ENCODE measurements at regions not wholly inside any gene's neighbourhood (a gene's known extent, or its start where the extent isn't known, plus 50 kb on each side); places are given as distances from the start of the nearest gene placed in this dataset.

DNA sequence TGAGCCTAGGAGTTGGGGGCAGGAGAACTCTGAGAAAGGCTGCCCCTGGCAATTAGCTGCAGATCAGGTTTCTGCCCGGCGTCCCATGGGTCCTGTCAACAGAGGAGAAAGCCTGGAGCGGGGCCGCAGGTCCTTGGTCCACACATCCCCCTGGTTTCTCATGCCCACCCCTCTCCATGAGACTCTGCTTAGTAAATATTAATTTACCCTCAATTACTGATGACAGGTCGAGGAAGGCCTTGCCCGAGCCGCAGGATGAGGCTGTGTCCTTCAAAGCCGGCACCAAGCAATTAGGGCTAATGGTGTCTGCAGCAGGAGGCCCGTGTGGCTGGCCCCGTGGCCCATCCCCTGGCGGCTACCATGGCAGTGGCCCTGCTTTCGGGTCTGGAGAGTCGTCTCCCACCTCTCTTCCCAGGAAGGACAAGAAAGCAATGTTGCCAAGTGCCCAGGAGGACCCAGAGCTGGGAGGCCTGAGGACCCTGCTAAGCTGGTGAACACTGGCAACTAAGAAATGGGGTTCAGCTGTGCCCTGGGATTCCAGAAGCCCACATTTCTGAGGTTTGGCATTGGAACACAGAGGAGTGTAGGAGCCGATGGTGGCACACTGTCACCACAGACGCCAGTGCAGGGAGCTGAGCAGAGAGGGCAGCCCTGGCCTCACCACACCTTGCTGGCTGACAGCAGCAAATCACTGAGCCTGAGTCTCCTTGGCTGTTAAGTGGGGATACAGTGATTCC lies 114.6 kb downstream of the CPZ start:
- TF ChIP-seq, protein P1, sequence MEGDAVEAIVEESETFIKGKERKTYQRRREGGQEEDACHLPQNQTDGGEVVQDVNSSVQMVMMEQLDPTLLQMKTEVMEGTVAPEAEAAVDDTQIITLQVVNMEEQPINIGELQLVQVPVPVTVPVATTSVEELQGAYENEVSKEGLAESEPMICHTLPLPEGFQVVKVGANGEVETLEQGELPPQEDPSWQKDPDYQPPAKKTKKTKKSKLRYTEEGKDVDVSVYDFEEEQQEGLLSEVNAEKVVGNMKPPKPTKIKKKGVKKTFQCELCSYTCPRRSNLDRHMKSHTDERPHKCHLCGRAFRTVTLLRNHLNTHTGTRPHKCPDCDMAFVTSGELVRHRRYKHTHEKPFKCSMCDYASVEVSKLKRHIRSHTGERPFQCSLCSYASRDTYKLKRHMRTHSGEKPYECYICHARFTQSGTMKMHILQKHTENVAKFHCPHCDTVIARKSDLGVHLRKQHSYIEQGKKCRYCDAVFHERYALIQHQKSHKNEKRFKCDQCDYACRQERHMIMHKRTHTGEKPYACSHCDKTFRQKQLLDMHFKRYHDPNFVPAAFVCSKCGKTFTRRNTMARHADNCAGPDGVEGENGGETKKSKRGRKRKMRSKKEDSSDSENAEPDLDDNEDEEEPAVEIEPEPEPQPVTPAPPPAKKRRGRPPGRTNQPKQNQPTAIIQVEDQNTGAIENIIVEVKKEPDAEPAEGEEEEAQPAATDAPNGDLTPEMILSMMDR (IDR thresholded peaks at IDR 0.05) = no peak
- no peak for TF ChIP-seq POLR2A (IDR thresholded peaks at IDR 0.05)

All from thyroid gland (tissue), 4 donors.